HG02970 (cell line): ENCODE measurements at regions not wholly inside any gene's neighbourhood (a gene's known extent, or its start where the extent isn't known, plus 50 kb on each side); places are given as distances from the start of the nearest gene placed in this dataset.
"Not testable (repeated sequence)": the region's sequence is repeated elsewhere in the genome, so short reads cannot be mapped to it uniquely, and the experiment has no call there.

Source experiments
- ATAC-seq: cut with Tn5 transposase; IDR thresholded peaks from one replicate; pipeline ENCODE4 v1.9.1; 2021; ENCODE audit warnings: mild to moderate bottlenecking, moderate library complexity, moderate number of reproducible peaks; ENCODE audit not compliant: unreplicated experiment, low FRiP score

DNA sequence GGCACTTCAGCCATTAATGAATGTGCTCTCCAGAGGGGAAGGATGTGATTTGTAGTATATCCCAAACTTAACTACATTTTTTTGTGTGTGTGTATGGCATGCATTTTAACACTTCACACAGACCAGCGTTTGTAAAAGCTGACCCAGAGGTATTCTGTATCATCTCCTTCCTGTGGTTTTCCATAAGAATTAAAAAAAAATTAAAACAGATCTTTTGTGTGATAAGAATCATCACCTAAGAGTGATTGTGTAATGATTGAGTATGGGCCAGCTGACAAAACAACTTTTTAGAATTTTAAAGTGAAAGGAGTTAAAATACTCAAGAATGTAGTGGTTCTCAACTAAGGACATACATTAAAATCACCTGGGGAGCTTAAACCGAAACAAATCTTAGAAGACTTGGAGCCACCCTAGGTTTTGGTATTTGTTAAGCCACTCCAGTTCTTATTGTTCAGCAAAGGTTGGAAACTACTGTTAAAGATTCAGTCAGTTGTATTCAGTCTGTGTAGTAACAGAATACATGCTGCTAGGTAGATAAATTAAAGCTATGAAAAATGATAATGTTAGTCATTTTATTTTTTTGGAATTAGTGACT, 120.1 kb downstream of the HAUS1 start:
- ATAC-seq: no peak

DNA sequence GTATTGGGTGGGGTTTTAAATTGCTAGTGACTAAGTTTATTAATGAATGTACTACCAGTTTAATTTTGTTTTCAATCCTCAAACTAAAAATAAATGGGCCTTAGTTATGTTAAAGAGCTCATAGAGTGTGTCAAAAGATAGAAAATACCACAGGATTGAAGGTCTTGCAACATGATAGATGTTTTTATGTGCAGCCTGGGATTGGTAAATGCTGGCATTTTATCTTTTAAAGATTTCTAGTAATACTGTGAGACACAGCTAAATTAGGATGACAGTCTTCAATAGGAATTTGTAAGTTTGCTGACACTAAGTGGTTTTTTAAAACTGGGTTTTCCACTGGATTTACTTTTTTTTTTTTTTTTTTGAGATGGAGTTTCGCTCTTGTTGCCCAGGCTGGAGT, 122.3 kb downstream of the HAUS1 start:
- no peak for ATAC-seq

DNA sequence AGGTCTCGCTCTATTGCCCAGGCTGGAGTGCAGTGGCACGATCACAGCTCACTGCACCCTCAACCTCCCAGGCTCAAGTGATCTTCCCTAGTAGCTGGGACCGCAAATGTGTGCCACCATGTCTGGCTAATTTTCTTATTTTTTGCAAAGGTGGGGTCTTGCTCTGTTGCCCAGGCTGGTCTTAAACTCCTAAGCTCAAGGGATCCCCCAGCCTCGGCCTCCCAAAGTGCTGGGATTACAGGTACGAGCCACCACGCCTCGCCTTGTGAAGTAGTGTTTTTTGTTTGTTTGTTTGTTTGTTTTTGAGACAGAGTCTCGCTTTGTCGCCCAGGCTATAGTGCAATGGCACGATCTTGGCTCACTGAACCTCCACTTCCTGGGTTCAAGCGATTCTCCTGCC, 125.5 kb downstream of the HAUS1 start:
- ATAC-seq: not testable (repeated sequence)

DNA sequence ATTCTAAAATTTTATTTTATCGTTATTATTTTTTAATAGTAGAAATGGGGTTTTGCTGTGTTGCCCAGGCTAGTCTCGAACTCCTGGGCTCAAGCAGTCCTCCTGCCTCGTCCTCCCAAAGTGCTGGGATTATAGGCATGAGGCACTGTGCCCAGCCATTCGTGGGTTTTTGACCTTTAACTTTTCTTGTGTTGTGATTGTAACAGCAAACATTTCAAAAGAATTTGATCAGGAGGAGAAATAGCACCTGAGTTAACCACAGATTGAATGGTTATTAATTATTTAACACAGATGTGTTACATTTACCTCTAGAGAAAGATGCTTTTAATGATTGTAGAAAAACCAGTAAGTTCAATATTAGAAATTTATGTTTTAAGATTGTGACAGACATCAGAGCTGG, 132.0 kb downstream of the HAUS1 start:
- ATAC-seq: no peak

DNA sequence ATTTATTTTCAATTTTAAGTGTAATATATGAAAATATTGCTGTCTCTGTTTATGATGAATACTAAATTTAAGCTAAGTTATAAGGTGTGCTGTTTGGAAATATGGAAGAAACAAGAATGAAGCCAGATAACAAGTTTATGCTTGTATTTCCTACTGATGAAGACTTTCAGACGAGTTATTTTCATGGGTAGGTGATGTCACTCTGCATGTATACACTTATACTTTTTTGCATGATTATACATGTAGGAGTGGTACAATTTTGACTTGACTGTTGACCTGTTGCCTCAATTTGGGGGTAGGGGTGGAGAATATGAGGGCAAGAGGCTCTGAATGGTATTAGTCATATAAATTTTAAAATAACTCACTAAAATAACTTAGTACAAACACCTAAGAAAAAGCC, 133.7 kb downstream of the HAUS1 start:
- no peak for ATAC-seq

GRCh38 chr18:46239549-46239948, 135.4 kb downstream of the HAUS1 start:
- ATAC-seq: no peak

GRCh38 chr18:46239998-46240397, 135.8 kb downstream of the HAUS1 start:
- no peak for ATAC-seq

DNA sequence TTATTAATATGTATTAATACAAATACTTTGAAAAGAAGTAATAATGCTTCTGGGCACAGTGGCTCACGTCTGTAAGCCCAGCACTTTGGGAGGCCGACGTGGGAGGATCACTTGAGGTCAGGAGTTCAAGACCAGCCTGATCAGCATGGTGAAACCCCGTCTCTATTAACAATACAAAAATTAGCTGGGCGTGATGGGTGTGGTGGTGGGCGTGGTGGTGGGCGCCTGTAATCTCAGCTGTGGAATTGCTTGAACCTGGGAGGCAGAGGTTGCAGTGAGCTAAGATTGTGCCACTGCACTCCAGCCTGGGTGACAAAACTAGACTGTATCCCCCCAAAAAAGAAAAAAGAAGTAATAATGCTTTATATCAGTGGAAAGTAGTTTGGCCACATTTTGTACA, 137.2 kb downstream of the HAUS1 start:
- ATAC-seq: not testable (repeated sequence)

GRCh38 chr18:46242183-46242582, 138.0 kb downstream of the HAUS1 start:
- ATAC-seq: no peak

- ATAC-seq: no peak
These were observed 138.9 kb downstream of the HAUS1 start for GRCh38 chr18:46243095-46243494.

GRCh38 chr18:46243673-46244072, 139.5 kb downstream of the HAUS1 start:
- ATAC-seq: no peak

DNA sequence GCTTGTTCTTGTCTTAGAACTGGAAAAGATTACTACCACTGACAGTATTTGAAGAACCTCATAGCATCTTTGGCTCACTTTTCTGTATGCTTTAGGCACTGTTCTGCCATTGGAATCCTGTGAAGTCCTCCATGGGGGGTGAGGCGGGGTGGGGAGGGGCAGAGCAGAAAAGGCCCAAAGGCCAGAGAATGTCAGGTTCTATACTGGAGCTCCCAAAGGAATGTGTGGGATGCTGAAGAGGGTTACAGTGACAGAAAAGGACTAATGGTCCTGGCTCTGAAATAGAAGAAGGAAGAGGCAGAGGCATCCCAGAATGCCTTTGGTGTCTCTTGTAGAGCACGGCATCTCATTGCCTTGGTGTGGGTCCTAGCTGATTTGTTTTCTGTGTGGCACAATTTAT, 141.9 kb downstream of the HAUS1 start:
- ATAC-seq: no peak

DNA sequence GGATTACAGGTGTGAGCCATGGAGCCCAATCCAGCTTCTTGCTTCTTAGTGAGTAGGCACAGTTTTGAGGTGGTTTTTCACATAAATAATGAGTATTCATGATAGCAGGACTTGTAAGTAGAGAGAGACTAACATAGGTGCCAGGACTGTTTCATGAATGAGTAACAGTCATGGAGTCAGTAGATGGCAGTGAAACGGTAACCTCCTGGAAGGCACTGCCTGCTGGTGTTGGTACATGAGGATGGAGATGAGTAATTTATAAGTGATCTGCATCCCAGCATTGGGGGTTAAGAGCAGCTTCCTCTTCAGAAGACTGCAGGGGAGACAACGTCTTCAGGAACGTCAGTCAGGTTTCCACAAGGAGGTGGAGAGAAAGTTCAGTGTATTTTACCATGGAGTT, 143.8 kb downstream of the HAUS1 start:
- no peak for ATAC-seq

- peak; percentile 89 for ATAC-seq
These were observed 146.1 kb downstream of the HAUS1 start for GRCh38 chr18:46250084-46250811.

- ATAC-seq: no peak
These were observed 146.6 kb downstream of the HAUS1 start for GRCh38 chr18:46250812-46251173.

DNA sequence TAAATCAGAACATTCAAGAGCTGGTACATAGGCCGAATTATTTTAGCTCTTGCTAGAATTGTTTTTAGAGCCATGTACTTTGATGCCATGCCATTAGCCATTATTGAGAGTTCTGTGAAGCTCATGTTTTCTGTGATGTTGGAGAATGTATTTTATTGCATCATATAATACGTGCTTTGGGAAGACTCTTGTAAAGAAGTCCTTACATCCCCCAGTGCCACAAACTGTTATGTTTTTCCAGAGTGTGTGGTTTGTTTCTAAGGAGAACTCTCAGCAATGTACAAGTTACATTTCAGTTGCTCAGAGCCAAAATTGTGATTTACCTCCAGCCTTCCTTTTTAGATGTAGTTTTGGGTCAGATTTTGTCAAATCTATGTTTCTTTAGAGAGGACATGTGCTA, 148.6 kb downstream of the HAUS1 start:
- no peak for ATAC-seq

DNA sequence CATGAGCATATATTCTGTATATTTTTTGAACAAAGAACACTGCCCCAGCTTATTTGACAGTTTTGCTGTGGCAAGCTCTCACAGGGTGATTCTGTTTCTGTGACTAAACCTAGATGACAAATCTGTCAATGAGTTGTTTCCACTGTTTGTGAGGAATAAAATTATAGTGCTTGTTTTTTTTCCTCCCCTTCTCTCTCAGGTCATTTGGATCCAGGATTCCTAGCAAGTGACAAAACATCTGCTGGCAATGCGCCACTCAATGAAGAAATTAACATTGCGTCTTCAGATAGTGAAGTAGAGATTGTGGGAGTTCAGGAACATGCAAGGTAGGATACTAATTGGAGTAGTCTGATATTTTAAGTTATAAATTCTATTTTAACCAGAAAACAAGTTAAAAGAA, 149.3 kb downstream of the HAUS1 start:
- no peak for ATAC-seq

- ATAC-seq: no peak
These were observed 151.9 kb downstream of the HAUS1 start for GRCh38 chr18:46256078-46256477.

DNA sequence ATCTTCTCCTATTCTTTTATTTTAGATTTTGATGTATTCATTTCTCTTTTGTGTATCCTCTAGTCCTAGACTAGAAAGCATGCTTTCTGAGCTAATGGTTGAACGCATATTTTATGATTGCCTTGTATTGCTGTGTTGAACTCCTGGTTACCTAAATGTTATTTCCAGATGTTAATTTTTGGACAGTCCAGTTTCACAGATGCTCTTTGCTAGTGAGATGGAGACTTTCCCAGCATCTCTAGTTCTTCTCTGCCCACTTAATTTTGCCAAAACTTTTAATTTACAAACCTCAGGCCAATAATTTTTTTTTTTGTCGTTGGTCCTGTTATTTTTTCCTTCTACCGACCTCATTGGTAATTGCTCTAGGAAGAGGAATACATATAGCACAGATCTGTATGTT, 153.2 kb downstream of the HAUS1 start:
- ATAC-seq: no peak

DNA sequence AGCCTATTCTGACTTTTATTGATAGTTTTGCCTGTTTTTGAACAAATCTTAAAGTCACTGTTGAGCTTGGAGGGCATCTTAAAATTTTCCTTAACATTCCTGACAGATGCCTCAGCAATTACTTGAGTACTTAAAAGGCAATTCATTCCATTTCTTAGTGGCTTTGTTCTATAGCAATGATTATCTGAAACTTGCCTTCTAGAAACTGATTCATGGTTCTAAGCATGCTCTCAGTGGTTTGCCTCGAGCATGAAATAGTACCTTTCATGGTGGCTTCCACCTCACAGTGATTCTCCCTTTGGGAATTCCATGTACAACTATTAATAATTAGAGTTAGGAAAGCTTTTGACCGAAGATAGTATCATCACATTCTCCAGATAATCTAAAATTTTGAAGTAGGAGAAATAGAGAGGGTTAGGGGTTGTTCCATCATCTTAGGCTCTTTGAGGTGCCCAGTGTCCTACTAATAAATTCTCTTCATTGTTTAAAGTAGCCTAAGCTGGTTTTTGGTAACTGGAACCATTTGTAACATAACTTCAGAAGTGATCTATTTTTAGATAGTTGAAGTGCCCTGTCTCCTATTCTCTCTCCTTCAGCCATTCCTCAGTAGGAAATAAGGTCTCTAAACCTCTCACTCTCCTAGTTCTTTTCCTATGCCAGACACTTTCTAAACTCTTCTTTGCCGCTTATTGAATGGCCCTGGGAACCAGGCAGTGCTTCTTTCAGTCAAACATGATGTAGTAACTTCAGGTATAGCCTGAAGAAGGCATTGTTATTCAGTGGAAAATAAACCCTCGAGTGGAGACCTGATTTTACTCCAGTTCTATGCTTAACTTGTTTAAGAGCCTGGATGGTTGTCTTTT, 156.1 kb downstream of the HAUS1 start:
- no peak for ATAC-seq

- ATAC-seq: no peak
These were observed 156.6 kb downstream of the HAUS1 start for GRCh38 chr18:46260879-46261143.

- ATAC-seq: no peak
These were observed 157.6 kb downstream of the HAUS1 start for GRCh38 chr18:46261799-46262198.
